A673 (cell line): ENCODE measurements at regions not wholly inside any gene's neighbourhood (a gene's known extent, or its start where the extent isn't known, plus 50 kb on each side); places are given as distances from the start of the nearest gene placed in this dataset.

Experiments
- BruUV-seq: library from RNA; stranded (reverse); fragments of 400-500 nt; replicated peaks from 2 replicates; lab custom pipeline; 2021; lab: Mats Ljungman, UMichigan
- CTCF ChIA-PET: fragments of 300-600 bp; sonication (Branson Sonifier 250); formaldehyde crosslinking; loops from one replicate; lab custom pipeline; 2022; ENCODE audit warnings: antibody characterized with exemption; lab: Charles Lee
- POLR2A ChIA-PET: fragments of 300-600 bp; sonication (Branson Sonifier 250); formaldehyde crosslinking; loops from one replicate; lab custom pipeline; 2022; ENCODE audit warnings: antibody characterized with exemption; ENCODE audit not compliant: low non-redundant PET; lab: Charles Lee
- DNase-seq: peaks from one replicate; pipeline ENCODE4 v3.0.0-alpha.2; 2015; ENCODE audit warnings: low spot score
- H3K27ac ChIP-seq: fragments of 200-600 bp; sonication (generic); 2 replicates; pipeline ENCODE4 v1.5.1; 2016; ENCODE audit warnings: mixed run types, low read depth, mild to moderate bottlenecking, mixed read lengths, antibody characterized with exemption, low read length; ENCODE audit not compliant: poor library complexity, severe bottlenecking
- H3K27me3 ChIP-seq: fragments of 200-600 bp; sonication (generic); replicated peaks from 2 replicates; pipeline ENCODE4 v1.6.1; 2017; ENCODE audit warnings: mixed run types, low read depth, mild to moderate bottlenecking, mixed read lengths, antibody characterized with exemption, low read length; ENCODE audit not compliant: insufficient read depth, poor library complexity
- H3K36me3 ChIP-seq: fragments of 200-600 bp; sonication (generic); 2 replicates; pipeline ENCODE4 v1.6.1; 2016; ENCODE audit warnings: mixed run types, mild to moderate bottlenecking, mixed read lengths, antibody characterized with exemption, low read length; ENCODE audit not compliant: insufficient read depth, poor library complexity, severe bottlenecking
- H3K4me1 ChIP-seq: fragments of 200-600 bp; sonication (generic); 2 replicates; pipeline ENCODE4 v1.6.1; 2017; ENCODE audit warnings: mixed run types, mild to moderate bottlenecking, mixed read lengths, antibody characterized with exemption, low read length; ENCODE audit not compliant: insufficient read depth, poor library complexity, severe bottlenecking
- H3K4me3 ChIP-seq: fragments of 200-600 bp; sonication (generic); 2 replicates; pipeline ENCODE4 v1.5.1; 2016; ENCODE audit warnings: low read depth, mixed run types, mild to moderate bottlenecking, mixed read lengths, low read length; ENCODE audit not compliant: poor library complexity, severe bottlenecking
- H3K9me3 ChIP-seq: fragments of 200-600 bp; sonication (generic); 2 replicates; pipeline ENCODE4 v1.6.1; 2016; ENCODE audit warnings: mixed run types, low read depth, mild to moderate bottlenecking, mixed read lengths, antibody characterized with exemption, low read length; ENCODE audit not compliant: poor library complexity, severe bottlenecking
- EZH2 ChIP-seq: fragments of 200-600 bp; sonication (generic); IDR thresholded peaks from 2 replicates; pipeline ENCODE4 v1.6.1; 2017; ENCODE audit warnings: borderline replicate concordance, low read depth, mild to moderate bottlenecking, mixed read lengths, antibody characterized with exemption, low read length; ENCODE audit not compliant: poor library complexity, severe bottlenecking
- intact Hi-C: fragments of 100-400 bp; cut with micrococcal nuclease; formaldehyde crosslinking; loops from one replicate; pipeline ENCODE4 v1.10.0; 2022; ENCODE audit not compliant: unreplicated experiment
- TF ChIP-seq, protein P1 (sequence below): fragments of 300-800, 200-600 bp; sonication (generic); conservative IDR thresholded peaks from 2 replicates; pipeline ENCODE4 v1.5.1; 2017; ENCODE audit warnings: low read depth, mild to moderate bottlenecking, antibody characterized with exemption, low read length, moderate library complexity, mixed read lengths

DNA sequence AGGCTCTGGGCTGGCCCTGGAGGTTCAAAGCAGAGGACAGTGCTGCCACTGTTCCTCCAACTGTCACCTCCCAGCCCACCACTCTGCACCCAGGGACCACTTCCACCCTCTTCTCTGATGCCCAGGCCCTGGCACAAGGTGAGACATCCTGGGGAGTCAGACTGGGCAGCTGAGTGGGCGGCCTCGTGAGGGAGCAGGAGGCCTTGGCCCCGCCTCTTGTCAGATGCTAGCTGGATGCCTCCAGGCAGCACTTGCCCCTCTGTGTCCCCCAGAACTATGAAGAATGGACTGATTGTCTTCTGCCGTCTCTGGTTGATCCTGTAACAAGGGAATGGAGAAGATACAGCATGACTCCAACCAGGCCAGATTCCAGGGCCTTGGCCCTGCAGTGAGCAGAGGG lies 191.0 kb upstream of the LINGO1 start:
- ChIA-PET CTCF (no interaction called here), POLR2A (no interaction called here)
- BruUV-seq = no TSS peak
- Histone ChIP-seq H3K36me3 (peaks cover 6% of the 10 kb centered on the region), H3K27me3 (no peaks in the 10 kb centered on the region), H3K4me3 (no peak overlapping the region), H3K4me1 (peaks cover 24% of the 10 kb centered on the region), H3K9me3 (no peaks in the 10 kb centered on the region), H3K27ac (peak overlapping the region; percentile 27)
- intact Hi-C loops = loop anchor here (5.0 kb wide), 1 partner anchor 706 kb away; no protein-coding TSS in a partner anchor
- DNase-seq = no peak
- TF ChIP-seq EZH2 = no peak

DNA sequence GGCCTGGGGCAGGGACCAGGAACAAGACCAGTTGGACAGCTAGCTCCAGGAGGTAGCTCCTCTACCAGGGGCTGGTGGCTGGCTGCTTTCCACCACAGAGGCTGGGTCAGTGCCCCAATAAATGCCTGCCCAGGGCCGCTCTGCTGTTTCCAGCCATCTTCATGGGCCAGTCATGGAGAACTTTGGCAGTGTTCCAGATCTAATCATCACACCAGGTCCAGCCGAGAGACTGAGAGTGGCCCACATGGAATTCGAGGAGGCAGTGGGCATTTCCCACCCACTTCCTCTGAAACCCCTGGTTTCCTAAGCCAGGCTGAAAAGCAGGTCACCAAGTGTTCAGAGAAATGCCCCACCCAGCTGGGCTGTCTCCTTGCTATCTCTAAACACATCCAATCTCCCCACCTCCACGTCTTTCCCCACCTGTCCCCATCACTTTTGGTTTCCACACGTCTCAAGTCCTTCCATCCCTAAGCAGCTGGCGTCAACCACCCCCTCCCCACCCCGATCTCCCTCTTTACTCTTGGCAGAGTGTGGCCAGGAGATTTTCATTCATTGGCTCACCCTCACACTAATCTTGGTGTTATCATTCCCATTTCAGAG lies 190.0 kb upstream of the LINGO1 start:
- intact Hi-C loops = loop anchor here (5.0 kb wide), 1 partner anchor 705 kb away; no protein-coding TSS in a partner anchor
- H3K36me3 ChIP-seq = peaks cover 6% of the 10 kb centered on the region
- no TSS peak for BruUV-seq
- no peaks in the 10 kb centered on the region for H3K9me3 ChIP-seq
- DNase-seq = no peak
- no peak overlapping the region for H3K4me3 ChIP-seq
- H3K4me1 ChIP-seq = peaks cover 28% of the 10 kb centered on the region
- H3K27ac ChIP-seq = peak overlapping the region; percentile 27
- POLR2A ChIA-PET = no interaction called here
- CTCF ChIA-PET = no interaction called here
- TF ChIP-seq EZH2 = no peak
- TF ChIP-seq, protein P1, sequence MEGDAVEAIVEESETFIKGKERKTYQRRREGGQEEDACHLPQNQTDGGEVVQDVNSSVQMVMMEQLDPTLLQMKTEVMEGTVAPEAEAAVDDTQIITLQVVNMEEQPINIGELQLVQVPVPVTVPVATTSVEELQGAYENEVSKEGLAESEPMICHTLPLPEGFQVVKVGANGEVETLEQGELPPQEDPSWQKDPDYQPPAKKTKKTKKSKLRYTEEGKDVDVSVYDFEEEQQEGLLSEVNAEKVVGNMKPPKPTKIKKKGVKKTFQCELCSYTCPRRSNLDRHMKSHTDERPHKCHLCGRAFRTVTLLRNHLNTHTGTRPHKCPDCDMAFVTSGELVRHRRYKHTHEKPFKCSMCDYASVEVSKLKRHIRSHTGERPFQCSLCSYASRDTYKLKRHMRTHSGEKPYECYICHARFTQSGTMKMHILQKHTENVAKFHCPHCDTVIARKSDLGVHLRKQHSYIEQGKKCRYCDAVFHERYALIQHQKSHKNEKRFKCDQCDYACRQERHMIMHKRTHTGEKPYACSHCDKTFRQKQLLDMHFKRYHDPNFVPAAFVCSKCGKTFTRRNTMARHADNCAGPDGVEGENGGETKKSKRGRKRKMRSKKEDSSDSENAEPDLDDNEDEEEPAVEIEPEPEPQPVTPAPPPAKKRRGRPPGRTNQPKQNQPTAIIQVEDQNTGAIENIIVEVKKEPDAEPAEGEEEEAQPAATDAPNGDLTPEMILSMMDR = no peak
- H3K27me3 ChIP-seq = no peaks in the 10 kb centered on the region

DNA sequence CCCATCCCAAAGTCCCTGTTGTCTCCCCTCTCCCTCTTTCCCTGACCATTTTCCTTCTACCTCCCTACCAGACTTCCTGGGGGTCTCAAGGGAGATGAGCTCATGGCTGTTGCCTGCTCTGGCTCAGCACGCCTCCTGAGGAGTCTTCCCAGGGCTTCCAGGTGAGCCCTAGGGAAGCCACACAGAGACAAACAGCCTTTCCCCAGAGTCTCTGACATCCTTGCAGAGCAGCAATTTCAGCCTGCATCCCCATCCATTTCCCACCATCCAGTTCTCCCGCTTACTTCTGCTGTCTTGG lies 189.2 kb upstream of the LINGO1 start:
- CTCF ChIA-PET = interaction anchor here (0.9 to 2.1 kb wide), 8 partner anchors 38 to 278 kb away, joined by 3 to 18 read pairs (median 8); no protein-coding TSS in a partner anchor
- BruUV-seq = no TSS peak

More for the DNA sequence above, 189.2 kb upstream of the LINGO1 start:
- Histone ChIP-seq H3K4me1 (peaks cover 36% of the 10 kb centered on the region), H3K27ac (no peak overlapping the region), H3K4me3 (no peak overlapping the region), H3K36me3 (peaks cover 6% of the 10 kb centered on the region), H3K27me3 (no peaks in the 10 kb centered on the region), H3K9me3 (no peaks in the 10 kb centered on the region)
- POLR2A ChIA-PET = no interaction called here
- DNase-seq = no peak
- TF ChIP-seq, protein P1 = no peak
- no peak for TF ChIP-seq EZH2
- intact Hi-C loops = loop anchor here (1.0 to 5.0 kb wide), 4 partner anchors 83 to 705 kb away; no protein-coding TSS in a partner anchor
